ENCODE measurements at regions not wholly inside any gene's neighbourhood (a gene's known extent, or its start where the extent isn't known, plus 50 kb on each side); places are given as distances from the start of the nearest gene placed in this dataset.

GRCh38 chr6:149227796-149228195, 89.7 kb upstream of the TAB2 start:
- Histone ChIP-seq H3K9ac (ENCODE audit: insufficient read depth in 1 of 2, low read depth in 2 of 2, low read length in 2 of 2) (no peak overlapping the region), H2AFZ (ENCODE audit: low read depth, low read length) (no peak overlapping the region), H3K4me2 (ENCODE audit: insufficient read depth, low read length) (no peak overlapping the region), H3K27me3 (ENCODE audit: control insufficient read depth in 2 of 2, insufficient read depth in 2 of 2, low read length in 2 of 2) (peaks cover 21 to 22% of the 10 kb centered on the region in 2 experiments; a peak in 4 of 5 replicates), H3K4me3 (no peak overlapping the region), H3K36me3 (ENCODE audit: control insufficient read depth, insufficient read depth, low read length) (no peaks in the 10 kb centered on the region), H3K79me2 (ENCODE audit: control insufficient read depth, insufficient read depth, low read length) (no peaks in the 10 kb centered on the region), H3K9me3 (replicated peaks; ENCODE audit: control insufficient read depth, insufficient read depth, low read depth, low read length) (no peaks in the 10 kb centered on the region), H3K27ac (ENCODE audit: extremely low read depth, low read depth, low read length) (no peak overlapping the region), H3K9me1 (ENCODE audit: control insufficient read depth, insufficient read depth, low read length) (no peaks in the 10 kb centered on the region), H3K4me1 (replicated peaks in 1 of 2; ENCODE audit: control insufficient read depth in 2 of 2, insufficient read depth in 2 of 2, low read length in 2 of 2) (peaks cover 0 to 3% of the 10 kb centered on the region in 2 experiments; a peak in 2 of 5 replicates), H4K20me1 (replicated peaks; ENCODE audit: control insufficient read depth, insufficient read depth, low read length) (no peaks in the 10 kb centered on the region)
- ATAC-seq = no peak
- no peak for FAIRE-seq
- 1% methylated on average over 5 of the region's 5 CpGs for WGBS (ENCODE audit: insufficient coverage, low coverage, missing lambda C conversion rate)
- DNase-seq (ENCODE audit: extremely low read depth in 1 of 4, low spot score in 3 of 4) = no peak
- CTCF ChIA-PET (ENCODE audit: low intra/inter-chr PET ratio) = no interaction called here
- POLR2A ChIA-PET = no interaction called here
- TF ChIP-seq ZNF57 (CRISPR knock-in tag; IDR thresholded peaks at IDR 0.05) (no peak), ZNF644 (tag; IDR thresholded peaks at IDR 0.05; ENCODE audit: low read depth) (no peak), NR2F6 (CRISPR knock-in tag; IDR thresholded peaks at IDR 0.05) (no peak), HNRNPL (IDR thresholded peaks at IDR 0.05; ENCODE audit: low read depth, low read length) (no peak), KLF10 (CRISPR knock-in tag; IDR thresholded peaks at IDR 0.05) (no peak), ZBED1 (IDR thresholded peaks at IDR 0.05) (no peak), SUPT5H (IDR thresholded peaks at IDR 0.05) (no peak)
- TF ChIP-seq, protein P1, sequence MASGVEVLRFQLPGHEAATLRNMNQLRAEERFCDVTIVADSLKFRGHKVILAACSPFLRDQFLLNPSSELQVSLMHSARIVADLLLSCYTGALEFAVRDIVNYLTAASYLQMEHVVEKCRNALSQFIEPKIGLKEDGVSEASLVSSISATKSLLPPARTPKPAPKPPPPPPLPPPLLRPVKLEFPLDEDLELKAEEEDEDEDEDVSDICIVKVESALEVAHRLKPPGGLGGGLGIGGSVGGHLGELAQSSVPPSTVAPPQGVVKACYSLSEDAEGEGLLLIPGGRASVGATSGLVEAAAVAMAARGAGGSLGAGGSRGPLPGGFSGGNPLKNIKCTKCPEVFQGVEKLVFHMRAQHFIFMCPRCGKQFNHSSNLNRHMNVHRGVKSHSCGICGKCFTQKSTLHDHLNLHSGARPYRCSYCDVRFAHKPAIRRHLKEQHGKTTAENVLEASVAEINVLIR (CRISPR knock-in tag; IDR thresholded peaks at IDR 0.05) = no peak
- in situ Hi-C loops (cut with MboI) (no loop called here), intact Hi-C loops (cut with micrococcal nuclease) (no loop called here)
- BruUV-seq (replicated peaks) = no TSS peak
